ENCODE measurements at regions not wholly inside any gene's neighbourhood (a gene's known extent, or its start where the extent isn't known, plus 50 kb on each side); places are given as distances from the start of the nearest gene placed in this dataset.
A peak's percentile ranks its signal among the peaks of the same experiment; 100 is the strongest.
"Not testable (repeated sequence)": the region's sequence is repeated elsewhere in the genome, so short reads cannot be mapped to it uniquely, and the experiment has no call there.

GRCh38 chr12:67068204-67068731 lies 200.9 kb upstream of the CAND1 start:
- intact Hi-C loops (cut with DNase I), result no loop called here
- peak in 2 of 10 donors; percentile 62 to 75 for DNase-seq

- intact Hi-C loops (cut with DNase I), result no loop called here
- peak in 5 of 10 donors; percentile 9 to 86 (median 14) for DNase-seq
Observed at GRCh38 chr12:67068761-67069450, 200.3 kb upstream of the CAND1 start.

GRCh38 chr12:67069451-67070306 lies 199.5 kb upstream of the CAND1 start:
- peak in 9 of 10 donors; percentile 20 to 87 (median 31) for DNase-seq
- intact Hi-C loops (cut with DNase I), result no loop called here

GRCh38 chr12:67070307-67070600 lies 198.9 kb upstream of the CAND1 start:
- intact Hi-C loops (cut with DNase I), result no loop called here
- DNase-seq, result no peak

DNA sequence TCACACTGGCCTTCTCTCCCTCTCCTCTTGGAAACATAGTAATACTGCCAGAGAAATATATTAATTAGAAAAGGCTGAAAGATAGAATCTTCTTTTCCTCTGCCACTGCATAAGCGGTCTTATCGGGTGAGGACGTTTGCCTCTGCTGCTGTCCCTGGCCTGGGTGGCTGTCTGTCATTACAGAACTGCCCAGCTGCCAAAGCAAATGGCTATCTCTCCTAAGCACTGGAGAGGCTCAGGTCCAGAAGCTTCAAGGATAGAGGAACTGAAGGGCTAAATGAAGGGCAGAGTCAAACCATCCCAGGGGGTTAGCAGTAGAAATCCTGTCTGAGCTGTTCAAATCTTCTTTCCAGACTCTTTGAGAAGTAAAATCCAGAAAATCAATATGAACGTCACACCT lies 198.6 kb upstream of the CAND1 start:
- DNase-seq, result no peak
- intact Hi-C loops (cut with DNase I), result no loop called here

- DNase-seq; intact Hi-C loops (cut with DNase I): not testable (repeated sequence)
Observed at GRCh38 chr12:67072281-67072680, 196.9 kb upstream of the CAND1 start.

GRCh38 chr12:67073336-67073735 lies 195.8 kb upstream of the CAND1 start:
- no peak for DNase-seq
- intact Hi-C loops (cut with DNase I), result no loop called here

- intact Hi-C loops (cut with DNase I), result no loop called here
- no peak for DNase-seq
Observed at GRCh38 chr12:67074072-67074471, 195.1 kb upstream of the CAND1 start.

- intact Hi-C loops (cut with DNase I), result no loop called here
- no peak for DNase-seq
Observed at GRCh38 chr12:67077617-67078016, 191.5 kb upstream of the CAND1 start.

- no peak for DNase-seq
- intact Hi-C loops (cut with DNase I), result no loop called here
Observed at GRCh38 chr12:67078957-67079356, 190.2 kb upstream of the CAND1 start.

GRCh38 chr12:67080637-67081036 lies 188.5 kb upstream of the CAND1 start:
- intact Hi-C loops (cut with DNase I), result no loop called here
- no peak for DNase-seq

GRCh38 chr12:67082221-67082620 lies 186.9 kb upstream of the CAND1 start:
- intact Hi-C loops (cut with DNase I), result no loop called here
- DNase-seq, result no peak

GRCh38 chr12:67085699-67086098 lies 183.5 kb upstream of the CAND1 start:
- no peak for DNase-seq
- intact Hi-C loops (cut with DNase I), result no loop called here

DNA sequence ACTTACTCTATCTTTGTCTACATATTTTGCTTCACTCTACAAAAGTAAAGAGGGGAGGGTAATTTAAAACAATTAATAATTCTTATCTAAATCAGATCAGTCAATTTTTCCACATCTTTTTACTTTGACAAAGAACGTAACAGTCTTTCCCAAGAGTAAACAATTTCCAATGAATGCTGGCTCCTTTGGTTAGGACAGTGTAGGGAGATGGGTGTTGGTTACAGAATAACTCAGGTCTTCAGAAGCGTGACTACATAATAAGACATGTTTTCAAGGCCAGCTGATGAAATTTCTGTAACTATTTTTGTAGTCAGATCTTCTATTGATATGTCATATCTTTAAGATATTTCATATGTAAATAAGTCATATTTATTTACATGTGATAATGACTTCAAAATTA lies 183.0 kb upstream of the CAND1 start:
- no peak for DNase-seq
- intact Hi-C loops (cut with DNase I), result no loop called here

DNA sequence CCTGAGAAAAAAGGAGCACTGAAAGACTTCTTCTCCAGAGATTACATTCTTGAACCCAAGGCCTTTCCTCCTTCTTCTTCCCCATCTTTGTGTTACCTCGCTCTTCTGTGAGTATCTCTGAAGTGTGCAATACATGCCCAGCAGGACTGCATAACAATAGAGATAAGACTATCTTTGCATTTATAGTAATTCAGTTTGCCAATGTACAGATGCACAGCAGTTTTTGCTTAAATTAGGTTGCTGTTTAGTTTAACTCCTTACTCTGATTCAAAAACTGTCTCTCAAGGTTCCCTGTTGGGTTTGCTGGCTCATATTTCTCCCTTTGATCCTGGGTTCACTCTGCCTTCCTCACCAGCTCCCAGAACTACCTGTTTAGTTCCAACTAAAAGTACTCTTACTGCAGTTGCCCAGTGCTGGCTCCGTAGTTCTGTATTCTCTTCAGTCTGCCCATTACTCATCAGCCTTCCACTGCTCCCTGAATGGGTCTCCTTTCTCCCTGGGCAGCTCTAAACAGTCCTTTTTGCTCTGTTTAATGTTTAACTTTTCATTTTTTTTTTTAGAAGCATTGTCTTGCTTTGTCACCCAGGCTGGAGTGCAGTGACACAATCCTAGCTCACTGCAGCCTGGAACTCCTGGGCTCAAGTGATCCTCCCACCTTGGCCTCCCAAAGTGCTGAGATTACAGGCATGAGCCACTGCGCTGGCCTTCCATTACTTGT lies 180.6 kb upstream of the CAND1 start:
- no peak for DNase-seq
- intact Hi-C loops (cut with DNase I), result no loop called here

GRCh38 chr12:67091204-67091603 lies 178.0 kb upstream of the CAND1 start:
- no peak for DNase-seq
- intact Hi-C loops (cut with DNase I), result no loop called here

GRCh38 chr12:67091678-67092077 lies 177.5 kb upstream of the CAND1 start:
- intact Hi-C loops (cut with DNase I), result no loop called here
- no peak for DNase-seq

DNA sequence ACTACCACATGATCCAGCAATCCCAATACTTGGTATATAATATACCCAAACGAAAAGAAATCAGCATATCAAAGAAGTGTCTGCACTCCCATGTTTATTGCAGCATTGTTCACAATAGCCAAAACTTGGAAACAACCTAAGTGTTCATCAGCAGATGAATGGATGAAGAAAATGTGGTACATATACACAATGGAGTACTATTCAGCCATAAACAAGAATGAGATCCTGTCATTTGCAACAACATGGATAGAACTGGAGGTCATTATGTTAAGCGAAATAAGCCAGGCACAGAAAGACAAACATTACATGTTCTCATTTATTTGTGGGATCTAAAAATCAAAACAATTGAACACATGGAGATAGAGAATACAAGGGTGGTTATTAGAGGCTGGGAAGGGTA lies 176.2 kb upstream of the CAND1 start:
- DNase-seq; intact Hi-C loops (cut with DNase I): not testable (repeated sequence)

GRCh38 chr12:67096533-67097318 lies 172.4 kb upstream of the CAND1 start:
- intact Hi-C loops (cut with DNase I), result no loop called here
- DNase-seq, result no peak

- DNase-seq, result no peak
- intact Hi-C loops (cut with DNase I), result no loop called here
Observed at GRCh38 chr12:67099858-67100257, 169.3 kb upstream of the CAND1 start.

Data from posterior cingulate gyrus (tissue), 11 donors.